Omental fat pad (tissue), 3 donors: ENCODE measurements at regions not wholly inside any gene's neighbourhood (a gene's known extent, or its start where the extent isn't known, plus 50 kb on each side); places are given as distances from the start of the nearest gene placed in this dataset.

ENCODE experiments used
- ATAC-seq: fragments of 150-250 bp; one replicate; pipeline ENCODE4 v1.9.1; 2016; ENCODE audit warnings: mild to moderate bottlenecking, moderate library complexity; ENCODE audit not compliant: low FRiP score
- DNase-seq: peaks from one replicate; pipeline ENCODE4 v3.0.0-alpha.2; 2019; ENCODE audit warnings: low spot score
- CTCF ChIP-seq, 3 donors: fragments of 450-650 bp; IDR thresholded peaks; one replicate each; pipeline ENCODE4 v1.5.1; 2016 to 2017; ENCODE audit warnings: antibody characterized with exemption in 3 of 3, mild to moderate bottlenecking in 3 of 3, moderate library complexity in 2 of 3

- no peak for TF ChIP-seq CTCF (IDR thresholded peaks at IDR 0.05)
- no peak for ATAC-seq
- no peak for DNase-seq
Measured at GRCh38 chr7:10237306-10237705, 736.4 kb upstream of the PHF14 start.

- DNase-seq, result no peak
- TF ChIP-seq CTCF (IDR thresholded peaks at IDR 0.05), result no peak
Measured at GRCh38 chr7:10238641-10239040, 735.0 kb upstream of the PHF14 start.

GRCh38 chr7:10239695-10240345 is 733.9 kb upstream of the PHF14 start:
- DNase-seq, result no peak
- TF ChIP-seq CTCF (IDR thresholded peaks at IDR 0.05), result no peak
- ATAC-seq, result no peak

More at GRCh38 chr7:10238641-10239040, 735.0 kb upstream of the PHF14 start:
- ATAC-seq, result no peak

GRCh38 chr7:10245406-10245805 is 728.3 kb upstream of the PHF14 start:
- no peak for ATAC-seq
- TF ChIP-seq CTCF (IDR thresholded peaks at IDR 0.05), result no peak
- no peak for DNase-seq

GRCh38 chr7:10257438-10257837 is 716.2 kb upstream of the PHF14 start:
- no peak for TF ChIP-seq CTCF (IDR thresholded peaks at IDR 0.05)
- no peak for ATAC-seq
- DNase-seq, result no peak

GRCh38 chr7:10266976-10267375 is 706.7 kb upstream of the PHF14 start:
- no peak for DNase-seq
- no peak for TF ChIP-seq CTCF (IDR thresholded peaks at IDR 0.05)
- no peak for ATAC-seq

GRCh38 chr7:10268034-10268433 is 705.6 kb upstream of the PHF14 start:
- no peak for TF ChIP-seq CTCF (IDR thresholded peaks at IDR 0.05)
- no peak for ATAC-seq
- no peak for DNase-seq
